Central memory CD8-positive, alpha-beta T cell (primary cell): ENCODE measurements at regions not wholly inside any gene's neighbourhood (a gene's known extent, or its start where the extent isn't known, plus 50 kb on each side); places are given as distances from the start of the nearest gene placed in this dataset.

Experiments
- ATAC-seq: fragments of 150-1000 bp; cut with Tn5 transposase; replicated peaks from 2 replicates; pipeline ENCODE4 v1.10.0; 2022; ENCODE audit warnings: mild to moderate bottlenecking, moderate FRiP score, moderate number of reproducible peaks; ENCODE audit not compliant: poor library complexity, severe bottlenecking; ENCODE audit errors: extremely low read depth
- DNase-seq, 2 donors: peaks; one replicate each; pipeline ENCODE4 v3.0.0; 2021; ENCODE audit warnings: low spot score in 2 of 2
- H3K27ac Mint-ChIP-seq: one replicate; pipeline ENCODE4 v1.8.0; 2022; ENCODE audit warnings: low read depth, mild to moderate bottlenecking, moderate library complexity, mixed read lengths
- H3K27me3 Mint-ChIP-seq: one replicate; pipeline ENCODE4 v1.8.0; 2022; ENCODE audit warnings: mixed read lengths
- H3K36me3 Mint-ChIP-seq: one replicate; pipeline ENCODE4 v1.8.0; 2022; ENCODE audit warnings: mild to moderate bottlenecking, moderate library complexity, mixed read lengths; ENCODE audit not compliant: insufficient read depth
- H3K4me1 Mint-ChIP-seq: one replicate; pipeline ENCODE4 v1.8.0; 2022; ENCODE audit warnings: mixed read lengths
- H3K4me3 Mint-ChIP-seq: one replicate; pipeline ENCODE4 v1.8.0; 2022; ENCODE audit warnings: mild to moderate bottlenecking, moderate library complexity, mixed read lengths
- H3K9me3 Mint-ChIP-seq: one replicate; pipeline ENCODE4 v1.8.0; 2022; ENCODE audit warnings: mixed read lengths

DNA sequence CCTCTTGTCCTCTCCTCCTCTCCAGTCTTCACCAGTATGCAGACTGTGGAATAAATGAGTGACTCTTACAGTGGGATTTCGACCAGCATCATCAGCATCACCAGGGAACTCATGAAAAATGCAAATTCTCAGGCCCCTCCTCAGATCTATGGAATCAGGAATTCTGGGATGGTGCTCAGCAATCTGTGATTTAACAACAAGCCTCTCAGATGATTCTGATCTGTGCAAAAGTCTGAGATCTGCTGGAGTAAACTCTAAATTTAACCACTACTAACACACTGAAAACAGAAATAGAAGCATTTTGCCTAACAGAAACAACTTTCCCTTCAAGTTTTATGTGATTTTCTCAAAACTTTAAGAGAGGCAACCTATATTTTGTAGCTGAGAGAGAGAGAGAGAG, 124.8 kb upstream of the FAM3C start:
- no peaks in the 10 kb centered on the region for H3K9me3 Mint-ChIP-seq
- DNase-seq (no peak), ATAC-seq (no peak)
- H3K4me1 Mint-ChIP-seq, result no peaks in the 10 kb centered on the region
- H3K36me3 Mint-ChIP-seq, result no peaks in the 10 kb centered on the region
- no peak overlapping the region for H3K4me3 Mint-ChIP-seq
- no peak overlapping the region for H3K27ac Mint-ChIP-seq
- no peaks in the 10 kb centered on the region for H3K27me3 Mint-ChIP-seq

DNA sequence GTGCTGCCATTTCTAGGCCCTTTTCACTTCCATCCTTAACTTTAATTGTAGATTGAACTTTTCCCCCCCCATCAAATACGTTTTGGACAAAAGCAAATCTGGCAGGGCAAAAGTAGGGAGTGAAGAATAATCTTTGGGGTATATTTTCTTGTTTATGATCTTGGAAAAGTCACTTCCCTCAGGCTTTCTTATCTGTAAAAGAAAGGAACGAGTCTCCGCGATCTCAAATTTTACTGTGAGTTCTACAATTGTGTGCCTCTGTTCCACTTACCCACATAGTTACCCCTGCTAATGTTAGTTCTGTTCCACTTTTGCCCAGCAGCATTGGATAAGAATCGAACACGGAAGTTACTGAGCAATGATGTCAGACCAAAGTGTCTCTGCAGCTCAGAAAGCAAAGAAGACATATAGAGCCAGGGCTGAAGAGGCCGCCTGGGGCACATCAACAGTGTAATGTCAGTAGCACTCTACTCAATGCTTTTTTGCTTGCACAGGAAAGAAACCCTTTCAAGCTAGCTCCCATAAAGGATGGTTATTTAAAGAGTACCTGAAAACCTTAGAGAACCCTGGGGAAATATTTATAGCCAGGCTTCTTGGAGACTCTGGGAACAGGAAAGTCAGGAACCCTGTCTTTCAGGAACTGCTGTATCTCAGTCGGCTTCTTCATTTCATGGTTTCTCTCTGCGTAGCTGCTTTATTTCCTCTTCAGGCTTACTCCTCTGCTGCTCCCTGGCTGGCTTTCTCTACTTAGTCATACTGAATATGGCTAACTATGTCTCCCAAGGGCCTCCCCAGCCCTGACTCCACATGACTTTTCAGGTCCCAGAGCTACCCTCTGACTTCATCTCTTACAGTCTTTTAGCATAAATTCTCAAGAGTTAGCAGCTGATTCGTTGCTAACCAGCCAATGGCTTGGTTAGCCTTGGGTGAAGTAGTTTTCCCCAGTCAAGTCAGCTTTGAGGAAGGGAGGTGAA, 123.7 kb upstream of the FAM3C start:
- H3K36me3 Mint-ChIP-seq, result no peaks in the 10 kb centered on the region
- H3K27ac Mint-ChIP-seq, result no peak overlapping the region
- H3K27me3 Mint-ChIP-seq, result no peaks in the 10 kb centered on the region
- H3K4me3 Mint-ChIP-seq, result no peak overlapping the region
- no peaks in the 10 kb centered on the region for H3K4me1 Mint-ChIP-seq
- no peaks in the 10 kb centered on the region for H3K9me3 Mint-ChIP-seq
- ATAC-seq (no peak), DNase-seq (no peak)

DNA sequence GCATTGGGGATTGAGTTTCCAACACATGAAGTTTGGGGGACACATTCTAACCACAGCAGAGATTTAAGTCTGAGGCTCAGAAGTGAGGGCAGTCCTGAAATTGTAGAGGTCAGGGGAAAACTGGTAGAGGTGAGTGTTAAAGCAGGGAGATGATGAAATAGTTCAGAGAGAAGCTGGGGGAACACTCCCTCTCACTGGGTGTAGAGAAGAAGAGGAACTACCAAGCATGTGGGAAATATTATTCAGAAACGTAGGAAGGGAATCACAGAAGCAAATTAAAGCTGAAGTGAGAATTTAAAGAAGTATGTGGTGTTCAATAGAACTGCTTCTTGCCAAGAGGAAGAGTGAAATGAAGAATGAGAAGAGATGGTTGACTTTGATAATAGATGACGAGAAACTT, 121.5 kb upstream of the FAM3C start:
- no peak overlapping the region for H3K4me3 Mint-ChIP-seq
- H3K4me1 Mint-ChIP-seq, result no peaks in the 10 kb centered on the region
- no peaks in the 10 kb centered on the region for H3K36me3 Mint-ChIP-seq
- ATAC-seq (no peak), DNase-seq (no peak)
- no peak overlapping the region for H3K27ac Mint-ChIP-seq
- no peaks in the 10 kb centered on the region for H3K9me3 Mint-ChIP-seq
- no peaks in the 10 kb centered on the region for H3K27me3 Mint-ChIP-seq

DNA sequence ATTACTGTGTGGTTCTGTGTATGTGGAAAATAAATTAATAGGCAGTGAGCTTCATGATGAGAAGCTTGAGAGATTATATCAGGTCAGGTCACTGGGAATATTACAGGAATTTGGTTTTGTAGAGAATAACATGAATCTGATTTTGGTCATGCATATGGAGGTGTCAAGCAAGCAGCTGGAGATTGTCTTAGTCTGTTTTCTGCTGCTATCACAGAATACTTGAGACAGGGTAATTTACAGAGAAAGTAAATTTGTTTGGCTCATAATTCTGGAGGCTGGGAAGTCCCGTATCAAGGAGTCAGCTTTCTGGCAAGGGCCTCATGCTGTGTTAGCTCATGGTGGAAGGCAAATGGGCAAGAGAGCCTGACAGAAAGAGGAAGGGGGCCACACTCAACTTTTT, 120.7 kb upstream of the FAM3C start:
- H3K4me1 Mint-ChIP-seq, result no peaks in the 10 kb centered on the region
- H3K4me3 Mint-ChIP-seq, result no peak overlapping the region
- no peak overlapping the region for H3K27ac Mint-ChIP-seq
- no peak for DNase-seq
- H3K9me3 Mint-ChIP-seq, result no peaks in the 10 kb centered on the region
- H3K36me3 Mint-ChIP-seq, result no peaks in the 10 kb centered on the region
- no peaks in the 10 kb centered on the region for H3K27me3 Mint-ChIP-seq
- ATAC-seq, result no peak

DNA sequence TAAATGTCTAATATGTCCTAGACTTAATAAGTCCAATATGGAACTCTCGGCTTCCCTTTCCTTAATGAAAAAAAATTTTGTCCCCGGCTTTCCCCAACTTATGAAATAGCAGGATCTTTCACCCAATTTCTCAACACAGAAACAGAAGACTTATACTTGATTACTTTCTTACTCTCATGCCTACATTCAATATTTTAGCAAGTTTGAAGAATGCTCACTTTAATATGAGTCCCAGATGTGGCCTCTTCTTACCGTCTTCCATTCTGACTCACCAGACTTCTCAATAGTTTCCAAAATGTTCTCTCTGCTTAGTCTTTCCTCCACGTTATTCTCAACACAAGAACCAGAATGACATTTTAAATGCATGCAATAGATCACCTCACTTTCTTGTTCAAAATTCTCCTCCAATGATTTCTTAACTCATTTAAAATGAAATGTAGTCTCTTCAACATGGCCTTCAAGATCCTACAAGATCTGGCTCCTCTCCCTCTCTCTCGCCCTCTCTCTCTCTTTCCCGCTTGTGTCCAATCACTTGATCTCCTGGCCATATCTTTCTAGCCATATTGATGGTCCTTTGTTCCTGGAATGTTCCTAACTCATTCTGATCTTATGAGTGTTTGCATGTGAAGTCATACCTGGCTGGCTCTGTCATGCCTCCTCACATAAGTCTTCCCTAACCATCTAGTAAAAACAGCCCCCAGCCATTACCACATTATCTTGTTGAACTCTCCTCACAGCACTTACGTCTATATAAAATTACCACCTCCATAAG, 119.7 kb upstream of the FAM3C start:
- ATAC-seq (no peak), DNase-seq (no peak)
- H3K27ac Mint-ChIP-seq, result no peak overlapping the region
- no peak overlapping the region for H3K4me3 Mint-ChIP-seq
- H3K4me1 Mint-ChIP-seq, result no peaks in the 10 kb centered on the region
- no peaks in the 10 kb centered on the region for H3K27me3 Mint-ChIP-seq
- H3K36me3 Mint-ChIP-seq, result no peaks in the 10 kb centered on the region
- peaks cover 5% of the 10 kb centered on the region for H3K9me3 Mint-ChIP-seq

DNA sequence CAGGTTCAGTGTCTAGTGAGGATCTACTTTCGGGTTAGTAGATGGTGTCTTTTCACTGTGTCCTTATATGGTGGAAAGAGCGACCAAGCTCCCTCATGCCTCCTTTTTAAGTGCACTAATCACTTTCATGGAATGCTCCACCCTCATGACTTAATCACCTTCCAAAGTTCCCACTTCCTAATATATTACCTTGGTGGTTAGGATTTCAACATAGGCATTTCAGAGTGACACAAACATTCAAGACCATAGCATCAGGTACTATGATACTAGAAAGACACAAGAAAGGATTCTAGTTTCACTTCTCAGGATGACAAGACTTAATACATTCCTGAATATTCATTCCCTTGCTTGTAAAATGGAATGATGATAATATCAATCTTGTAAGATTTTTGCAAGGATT, 119.1 kb upstream of the FAM3C start:
- Mint-ChIP-seq H3K27me3 (no peaks in the 10 kb centered on the region), H3K9me3 (peaks cover 6% of the 10 kb centered on the region), H3K27ac (no peak overlapping the region), H3K4me3 (no peak overlapping the region), H3K4me1 (no peaks in the 10 kb centered on the region), H3K36me3 (no peaks in the 10 kb centered on the region)
- DNase-seq, result no peak
- no peak for ATAC-seq

DNA sequence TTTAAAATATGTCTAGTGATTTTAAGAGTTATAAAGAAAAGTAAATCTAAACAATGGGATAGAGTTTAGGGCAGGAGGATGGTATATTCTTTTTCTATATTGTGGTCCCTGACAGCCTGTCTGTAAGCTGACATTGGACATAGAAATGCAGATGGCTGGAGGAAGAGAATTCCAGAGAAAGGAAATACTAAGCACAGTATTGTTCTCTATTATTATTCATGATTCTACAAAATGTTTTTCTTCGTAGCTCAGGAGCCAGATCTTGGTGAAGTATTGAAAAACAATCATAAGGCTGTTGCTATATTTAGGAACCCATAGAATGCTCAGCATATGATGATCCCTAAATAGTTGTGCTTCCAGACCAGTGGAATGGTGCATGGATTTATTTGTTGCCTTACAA, 117.0 kb upstream of the FAM3C start:
- Mint-ChIP-seq H3K4me1 (no peaks in the 10 kb centered on the region), H3K36me3 (no peaks in the 10 kb centered on the region), H3K27ac (no peak overlapping the region), H3K9me3 (peaks cover 6% of the 10 kb centered on the region), H3K27me3 (peaks cover 18% of the 10 kb centered on the region), H3K4me3 (no peak overlapping the region)
- no peak for ATAC-seq
- no peak for DNase-seq

DNA sequence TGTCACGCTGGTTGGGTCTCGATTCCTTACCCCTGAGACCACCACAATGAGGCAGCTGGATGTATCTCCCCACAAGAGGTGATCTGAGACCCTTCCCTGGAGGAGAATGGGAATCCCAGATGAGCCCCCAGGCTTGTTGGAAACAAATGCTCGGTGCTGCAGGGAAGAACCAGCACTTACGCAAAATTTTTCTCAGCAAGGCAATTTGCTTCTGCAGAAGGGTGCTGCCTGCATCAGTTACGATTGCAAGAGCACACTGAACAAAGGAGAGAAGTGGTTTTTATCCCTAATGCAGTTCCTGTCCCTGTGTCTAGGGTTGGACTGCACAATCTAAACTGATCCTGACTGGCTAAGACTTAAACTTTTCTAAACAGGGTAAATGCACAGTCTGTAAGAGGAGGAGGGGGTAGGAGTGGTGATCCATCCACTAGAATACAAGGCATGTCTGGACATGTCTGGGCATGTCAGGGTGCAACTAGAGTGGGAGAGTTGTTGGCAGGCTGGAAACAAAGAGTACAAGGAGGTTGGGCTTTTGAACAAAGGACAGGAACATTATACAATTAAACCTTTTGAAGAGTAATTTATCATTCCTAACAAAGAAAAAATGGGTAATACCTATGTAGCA, 114.9 kb upstream of the FAM3C start:
- Mint-ChIP-seq H3K27ac (no peak overlapping the region), H3K9me3 (peaks cover 6% of the 10 kb centered on the region), H3K36me3 (no peaks in the 10 kb centered on the region), H3K4me1 (no peaks in the 10 kb centered on the region), H3K4me3 (no peak overlapping the region), H3K27me3 (peaks cover 22% of the 10 kb centered on the region)
- ATAC-seq (no peak), DNase-seq (no peak)

DNA sequence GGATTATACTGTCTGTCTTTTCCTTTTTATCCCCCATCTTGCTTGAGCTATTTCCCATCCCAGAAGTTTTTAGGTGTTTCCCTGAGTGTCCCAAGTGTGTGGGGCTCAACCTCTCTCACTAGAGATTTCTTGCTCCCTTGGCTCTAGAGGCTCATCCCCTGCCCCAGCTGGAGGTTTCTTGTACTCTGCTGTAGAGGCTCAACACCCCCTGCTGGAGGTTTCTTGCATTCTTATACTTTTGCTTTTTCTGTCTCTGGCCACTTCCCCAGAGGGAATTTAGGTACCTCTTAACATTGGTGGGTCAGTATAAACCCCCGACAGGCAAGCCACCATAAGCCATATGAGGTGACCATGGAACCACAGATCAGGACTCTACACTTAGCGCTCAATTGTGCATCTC, 114.2 kb upstream of the FAM3C start:
- ATAC-seq (no peak), DNase-seq (no peak)
- H3K36me3 Mint-ChIP-seq, result no peaks in the 10 kb centered on the region
- no peak overlapping the region for H3K27ac Mint-ChIP-seq
- no peak overlapping the region for H3K4me3 Mint-ChIP-seq
- H3K27me3 Mint-ChIP-seq, result peaks cover 22% of the 10 kb centered on the region
- H3K9me3 Mint-ChIP-seq, result peaks cover 6% of the 10 kb centered on the region
- no peaks in the 10 kb centered on the region for H3K4me1 Mint-ChIP-seq

DNA sequence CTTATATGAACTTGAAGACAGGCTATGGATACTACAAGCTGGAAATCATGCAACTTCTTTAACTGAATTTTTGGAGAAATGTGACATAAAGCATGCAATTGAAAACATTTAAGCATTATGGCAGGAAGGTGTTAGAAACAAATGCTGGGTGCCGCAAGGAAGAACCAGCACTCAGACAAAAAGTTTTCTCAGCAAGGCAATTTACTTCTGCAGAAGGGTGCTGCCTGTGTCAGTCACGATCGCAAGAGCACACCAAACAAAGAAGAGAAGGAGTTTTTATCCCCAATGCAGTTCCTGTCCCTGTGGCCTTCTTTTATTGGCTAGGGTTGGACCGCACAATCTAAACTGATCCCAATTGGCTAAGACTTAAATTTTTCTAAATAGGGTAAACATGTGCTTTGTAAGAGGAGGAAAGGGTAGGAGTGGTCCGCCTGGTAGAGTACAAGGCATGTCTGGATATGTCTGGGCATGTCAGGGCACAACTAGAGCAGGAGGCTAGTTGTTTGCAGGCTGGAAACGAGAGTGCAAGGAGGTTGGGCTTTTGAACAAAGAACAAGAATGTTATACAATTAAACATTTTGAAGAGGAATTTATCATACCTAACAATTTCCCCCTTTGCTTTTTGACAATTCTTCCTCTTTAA, 109.6 kb upstream of the FAM3C start:
- H3K4me1 Mint-ChIP-seq, result no peaks in the 10 kb centered on the region
- ATAC-seq (no peak), DNase-seq (no peak)
- H3K9me3 Mint-ChIP-seq, result peaks cover 6% of the 10 kb centered on the region
- H3K27me3 Mint-ChIP-seq, result peaks cover 22% of the 10 kb centered on the region
- H3K36me3 Mint-ChIP-seq, result no peaks in the 10 kb centered on the region
- no peak overlapping the region for H3K27ac Mint-ChIP-seq
- no peak overlapping the region for H3K4me3 Mint-ChIP-seq

DNA sequence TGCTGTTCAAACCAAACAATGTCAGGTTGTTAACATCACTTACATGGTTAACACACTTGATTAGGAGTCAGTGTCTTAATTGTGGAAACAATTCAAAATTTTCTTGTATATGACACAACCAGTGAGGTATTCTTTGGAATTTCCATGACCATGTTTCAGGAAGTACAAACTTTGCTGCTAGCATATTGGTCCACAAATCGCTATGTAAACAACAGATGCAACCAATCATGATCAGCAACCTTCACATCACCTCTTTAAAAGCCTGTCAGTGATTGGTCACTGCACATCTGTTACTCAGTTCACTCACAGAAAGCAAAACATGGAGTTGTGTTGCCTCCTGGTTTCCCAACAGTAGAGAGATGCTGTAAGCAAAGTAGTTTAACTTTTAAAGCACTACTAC, 108.9 kb upstream of the FAM3C start:
- DNase-seq (no peak), ATAC-seq (no peak)
- Mint-ChIP-seq H3K4me3 (no peak overlapping the region), H3K36me3 (no peaks in the 10 kb centered on the region), H3K4me1 (no peaks in the 10 kb centered on the region), H3K27ac (no peak overlapping the region), H3K9me3 (peaks cover 6% of the 10 kb centered on the region), H3K27me3 (peaks cover 22% of the 10 kb centered on the region)

DNA sequence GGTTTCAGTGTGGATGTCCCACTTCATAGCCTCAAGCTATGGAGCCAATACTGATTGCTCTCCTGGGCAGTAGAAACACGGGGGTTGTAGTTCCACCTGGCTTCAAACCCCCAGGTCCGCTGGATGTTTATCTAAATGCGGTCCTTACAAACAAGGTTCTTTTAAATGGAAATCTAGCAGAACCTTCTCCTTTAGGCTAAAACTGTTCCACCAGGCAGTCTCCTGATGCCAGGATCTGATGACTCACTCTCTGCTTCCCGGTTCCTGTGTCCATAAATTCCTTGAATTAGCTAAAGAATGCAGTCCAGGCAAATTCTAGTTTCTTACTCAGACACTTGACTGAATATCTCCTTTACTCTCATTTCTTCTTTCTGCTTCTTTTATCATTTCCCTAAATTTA, 108.4 kb upstream of the FAM3C start:
- DNase-seq (no peak), ATAC-seq (no peak)
- no peak overlapping the region for H3K4me3 Mint-ChIP-seq

More for the DNA sequence above, 108.4 kb upstream of the FAM3C start:
- Mint-ChIP-seq H3K4me1 (no peaks in the 10 kb centered on the region), H3K27ac (no peak overlapping the region), H3K27me3 (peaks cover 18% of the 10 kb centered on the region), H3K36me3 (no peaks in the 10 kb centered on the region), H3K9me3 (peaks cover 6% of the 10 kb centered on the region)
